Kidney (tissue), 13 donors: ENCODE measurements at regions not wholly inside any gene's neighbourhood (a gene's known extent, or its start where the extent isn't known, plus 50 kb on each side); places are given as distances from the start of the nearest gene placed in this dataset.

Experiments
- DNase-seq, 5 donors: peaks; one replicate each; pipeline ENCODE4 v3.0.0-alpha.2; 2013 to 2020
- FAIRE-seq: peaks from 2 replicates; lab custom pipeline; 2012; peaks lifted over from hg19 to GRCh38; lab: Jason Lieb, UNC
- H3K27ac ChIP-seq, 2 donors: one replicate each; pipeline ENCODE4 v1.7.0; 2013; ENCODE audit warnings: low read depth in 2 of 2, low read length in 2 of 2, inconsistent platforms in 1 of 2
- H3K27me3 ChIP-seq: one replicate; pipeline ENCODE4 v1.7.1; 2013; ENCODE audit warnings: low read length, inconsistent platforms; ENCODE audit not compliant: control insufficient read depth, insufficient read depth
- H3K36me3 ChIP-seq, 3 donors: one replicate each; pipeline versions ENCODE4 v1.7.0 to v1.7.1; 2013; ENCODE audit warnings: low read length in 3 of 3, control low read depth in 1 of 3, inconsistent platforms in 1 of 3; ENCODE audit not compliant: insufficient read depth in 3 of 3, control insufficient read depth in 2 of 3
- H3K4me1 ChIP-seq, 3 donors: one replicate each; pipeline versions ENCODE4 v1.7.0 to v1.7.1; 2013; ENCODE audit warnings: low read length in 3 of 3, inconsistent platforms in 1 of 3, low read depth in 1 of 3; ENCODE audit not compliant: control insufficient read depth in 2 of 3, insufficient read depth in 2 of 3
- H3K4me3 ChIP-seq, 3 donors: one replicate each; pipeline versions ENCODE4 v1.7.0 to v1.8.1; 2013; ENCODE audit warnings: low read length in 3 of 3, control low read depth in 1 of 3, inconsistent platforms in 1 of 3
- H3K9ac ChIP-seq, 3 donors: one replicate each; pipeline versions ENCODE4 v1.7.0 to v1.7.1; 2013; ENCODE audit warnings: low read length in 3 of 3, control low read depth in 1 of 3, inconsistent platforms in 1 of 3
- H3K9me3 ChIP-seq, 3 donors: one replicate each; pipeline versions ENCODE4 v1.7.0 to v1.7.1; 2013; ENCODE audit warnings: low read length in 3 of 3, control low read depth in 1 of 3, inconsistent platforms in 1 of 3; ENCODE audit not compliant: control insufficient read depth in 2 of 3, insufficient read depth in 1 of 3
- CTCF ChIP-seq: IDR thresholded peaks from 3 replicates; pipeline ENCODE4 v1.5.1; 2012; ENCODE audit warnings: mild to moderate bottlenecking, moderate library complexity, borderline replicate concordance; ENCODE audit not compliant: insufficient read depth; ENCODE audit errors: extremely low read depth
- intact Hi-C: fragments of 100-400 bp; cut with DNase I; formaldehyde crosslinking; loops from one replicate; pipeline ENCODE4 v1.11.1; 2022
- donor health status: control.
- donor health status: control.
- donor health status: control.
- donor health status: control.
- donor health status: control.
- donor health status: DM: yes; HTN: yes; CAD: no.
- donor health status: Normal renal cell carcinoma (clear cell type).

- Histone ChIP-seq H3K27ac (no peak overlapping the region), H3K4me1 (no peaks in the 10 kb centered on the region), H3K9ac (no peak overlapping the region), H3K36me3 (no peaks in the 10 kb centered on the region), H3K9me3 (peaks cover 0 to 5% (median 0%) of the 10 kb centered on the region in 3 donors), H3K4me3 (no peak overlapping the region), H3K27me3 (no peaks in the 10 kb centered on the region)
- intact Hi-C loops, result no loop called here
- TF ChIP-seq CTCF, result no peak
- no peak for FAIRE-seq
- DNase-seq, result no peak
These were observed 263.1 kb upstream of the PITRM1 start for GRCh38 chr10:3435671-3436070.

DNA sequence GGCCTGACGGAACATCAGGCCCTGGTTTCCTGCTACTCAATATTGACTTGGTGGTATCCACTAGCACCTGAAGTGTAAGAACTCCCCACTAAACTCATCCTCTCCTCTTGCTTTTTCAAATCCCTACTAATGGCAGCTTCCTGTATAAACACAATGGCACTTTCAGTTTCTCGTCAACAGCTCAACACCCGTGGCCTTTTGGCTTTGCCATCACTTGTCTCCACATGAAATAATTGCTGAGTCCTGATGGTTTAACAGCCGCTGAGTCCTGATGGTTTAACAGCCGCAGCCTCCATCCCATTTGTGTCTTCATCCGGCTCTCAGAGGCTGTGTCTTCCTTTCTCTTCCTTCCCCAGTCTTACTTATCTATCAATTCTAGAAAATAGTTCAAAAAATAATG is 261.4 kb upstream of the PITRM1 start:
- FAIRE-seq (no peak), DNase-seq (no peak)
- intact Hi-C loops, result no loop called here
- Histone ChIP-seq H3K4me1 (peaks cover 0 to 6% (median 5%) of the 10 kb centered on the region in 3 donors), H3K27ac (no peak overlapping the region), H3K36me3 (no peaks in the 10 kb centered on the region), H3K4me3 (no peak overlapping the region), H3K9me3 (peaks cover 0 to under 1% (median 0%) of the 10 kb centered on the region in 3 donors), H3K9ac (no peak overlapping the region), H3K27me3 (no peaks in the 10 kb centered on the region)
- TF ChIP-seq CTCF, result no peak

- Histone ChIP-seq H3K27ac (no peak overlapping the region), H3K9ac (no peak overlapping the region), H3K4me3 (no peak overlapping the region), H3K4me1 (peaks cover 0 to 8% (median 7%) of the 10 kb centered on the region in 3 donors), H3K9me3 (no peaks in the 10 kb centered on the region), H3K27me3 (no peaks in the 10 kb centered on the region), H3K36me3 (no peaks in the 10 kb centered on the region)
- no peak for TF ChIP-seq CTCF
- intact Hi-C loops, result no loop called here
- FAIRE-seq, result no peak
- DNase-seq, result peak in 2 of 5 donors; percentile 71 to 82
These were observed 260.5 kb upstream of the PITRM1 start for GRCh38 chr10:3433131-3433530.
